NT2/D1 (cell line): ENCODE measurements at regions not wholly inside any gene's neighbourhood (a gene's known extent, or its start where the extent isn't known, plus 50 kb on each side); places are given as distances from the start of the nearest gene placed in this dataset.

Source experiments
- YY1 ChIP-seq: IDR thresholded peaks from 2 replicates; pipeline ENCODE4 v1.6.1; 2011; ENCODE audit not compliant: insufficient read length, insufficient read depth
- ZNF274 ChIP-seq: IDR thresholded peaks from 2 replicates; pipeline ENCODE4 v1.6.1; 2011; ENCODE audit warnings: mild to moderate bottlenecking, low read depth, low read length

- TF ChIP-seq YY1 (no peak), ZNF274 (no peak)
Observed at GRCh38 chr3:88984832-88985231, 122.6 kb upstream of the EPHA3 start.
